GM12892 (cell line): ENCODE measurements at regions not wholly inside any gene's neighbourhood (a gene's known extent, or its start where the extent isn't known, plus 50 kb on each side); places are given as distances from the start of the nearest gene placed in this dataset.
A peak's percentile ranks its signal among the peaks of the same experiment; 100 is the strongest.
"Not testable (repeated sequence)": the region's sequence is repeated elsewhere in the genome, so short reads cannot be mapped to it uniquely, and the experiment has no call there.

Experiments used
- DNase-seq: peaks from one replicate; pipeline ENCODE4 v3.0.0; 2011; ENCODE audit not compliant: insufficient read length
- FAIRE-seq: peaks from 2 replicates; lab custom pipeline; 2011; peaks lifted over from hg19 to GRCh38; lab: Jason Lieb, UNC
- POLR2A ChIP-seq: IDR thresholded peaks from 2 replicates; pipeline ENCODE4 v1.6.1; 2011; ENCODE audit warnings: low read depth, low read length, control low read depth
- POLR2AphosphoS5 ChIP-seq: IDR thresholded peaks from 2 replicates; pipeline ENCODE4 v1.6.1; 2011; ENCODE audit warnings: low read depth, low read length, control low read depth
- TAF1 ChIP-seq: IDR thresholded peaks from 2 replicates; pipeline ENCODE4 v1.6.1; 2011; ENCODE audit warnings: low read depth, mild to moderate bottlenecking, control low read depth, low read length, borderline replicate concordance

DNA sequence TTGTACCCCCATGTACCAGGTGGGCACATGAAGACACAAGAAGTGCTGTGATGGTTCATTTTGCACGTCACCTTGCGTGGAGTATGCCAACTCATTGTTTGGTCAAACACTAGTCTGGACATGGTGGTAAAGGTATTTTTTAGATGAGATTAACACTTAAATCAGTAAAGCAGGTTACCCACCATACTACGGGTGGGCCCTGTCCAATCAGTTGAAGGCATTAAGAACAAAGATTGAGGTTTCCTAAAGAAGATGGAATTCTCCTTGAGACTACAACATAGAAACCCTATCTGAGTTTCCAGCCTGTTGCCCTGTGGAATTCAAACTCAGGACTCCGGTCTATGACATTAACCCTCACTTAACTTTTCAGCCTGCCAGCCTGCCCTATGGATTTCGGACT is 118.4 kb downstream of the RPLP1 start:
- FAIRE-seq (no peak), DNase-seq (no peak)
- TF ChIP-seq POLR2A (no peak), TAF1 (no peak), POLR2AphosphoS5 (no peak)

DNA sequence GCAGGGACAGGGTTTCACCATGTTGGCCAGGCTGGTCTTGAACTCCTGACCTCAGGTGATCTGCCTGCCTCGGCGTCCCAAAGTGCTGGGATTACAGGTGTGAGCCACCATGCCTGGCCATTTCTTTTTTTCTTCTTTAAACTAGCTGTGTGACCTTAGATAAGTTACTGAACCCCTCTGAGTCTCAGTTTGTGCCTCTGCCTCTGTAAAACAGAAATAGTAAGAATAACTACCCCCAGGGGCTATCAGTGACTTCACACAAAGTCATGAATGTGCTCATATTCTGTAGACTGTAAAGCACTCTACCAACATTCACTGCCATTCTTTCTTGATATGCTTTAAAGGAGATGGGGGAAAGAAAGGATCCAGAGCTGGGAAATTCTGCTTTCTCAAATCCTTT is 120.7 kb downstream of the RPLP1 start:
- not testable (repeated sequence) for FAIRE-seq, DNase-seq

GRCh38 chr15:69573815-69574475 is 121.3 kb downstream of the RPLP1 start:
- DNase-seq, result no peak
- TF ChIP-seq TAF1 (no peak), POLR2AphosphoS5 (no peak), POLR2A (no peak)
- peak; percentile 90 for FAIRE-seq

DNA sequence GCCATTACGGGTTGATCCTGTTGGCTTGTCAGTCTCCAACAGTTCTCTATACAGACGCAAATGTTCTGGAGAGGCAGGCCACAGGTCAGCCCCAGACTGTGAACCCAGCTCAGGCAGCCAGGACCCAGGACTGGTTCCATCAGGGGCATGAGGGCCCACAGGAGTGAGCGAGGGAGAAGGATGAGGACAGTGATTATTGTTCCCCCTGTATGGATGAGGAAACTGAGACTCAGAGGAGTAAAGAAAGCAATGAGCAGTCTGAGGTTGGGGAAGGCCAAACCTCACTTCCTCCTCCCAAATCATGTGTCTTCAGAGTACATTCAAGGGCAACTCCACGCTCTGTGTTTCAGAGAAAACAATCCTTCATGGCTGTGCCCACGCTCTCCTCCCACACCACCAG is 121.9 kb downstream of the RPLP1 start:
- FAIRE-seq (peak; percentile 78), DNase-seq (no peak)
- TF ChIP-seq POLR2A, result no peak
- no peak for TF ChIP-seq POLR2AphosphoS5
- no peak for TF ChIP-seq TAF1

GRCh38 chr15:69575387-69575786 is 122.8 kb downstream of the RPLP1 start:
- DNase-seq (no peak), FAIRE-seq (no peak)
- TF ChIP-seq POLR2A (no peak), TAF1 (no peak), POLR2AphosphoS5 (no peak)

- TF ChIP-seq POLR2AphosphoS5 (no peak), TAF1 (no peak), POLR2A (no peak)
- peak; percentile 84 for FAIRE-seq
- no peak for DNase-seq
Measured at GRCh38 chr15:69576035-69576526, 123.5 kb downstream of the RPLP1 start.

DNA sequence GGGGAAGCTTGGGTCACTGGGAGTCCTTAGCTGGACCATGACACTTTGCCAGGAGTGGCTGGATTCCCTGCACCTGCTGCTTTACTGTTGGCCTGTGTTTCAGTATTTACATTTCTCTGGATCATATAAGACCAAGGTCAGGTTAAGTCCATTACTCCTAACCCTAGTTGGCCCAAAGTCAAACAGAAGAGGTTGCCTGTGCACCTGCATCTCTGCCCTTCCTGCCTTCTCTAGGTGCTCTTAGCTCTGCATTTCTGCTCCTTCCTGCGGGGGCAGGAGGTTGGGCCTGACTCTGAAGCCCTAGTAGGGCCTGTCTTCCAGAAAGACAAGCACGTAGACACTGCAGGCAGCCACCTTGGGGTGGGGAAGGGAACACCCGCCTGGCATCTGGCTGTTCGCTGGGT is 124.3 kb downstream of the RPLP1 start:
- FAIRE-seq (no peak), DNase-seq (no peak)

DNA sequence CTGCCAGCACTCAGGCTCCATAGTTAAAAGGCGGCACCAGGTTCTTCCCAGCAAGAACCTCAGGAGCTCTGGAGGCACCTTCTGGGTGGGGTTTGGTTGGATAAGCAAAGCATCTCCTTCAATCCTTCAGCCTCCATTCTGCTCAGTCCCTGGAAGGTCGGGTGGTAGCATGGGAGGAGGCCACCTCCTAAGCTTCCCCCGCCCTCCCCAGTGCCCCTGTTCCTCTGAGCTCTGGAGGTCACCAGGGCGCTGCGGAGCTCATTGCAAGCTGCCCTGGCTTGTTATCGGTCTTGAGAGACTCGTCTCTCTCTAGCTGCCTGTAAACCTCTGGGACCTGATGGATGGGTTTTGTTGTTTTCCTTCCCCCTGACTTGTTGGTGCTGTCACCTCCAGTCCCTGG is 124.8 kb downstream of the RPLP1 start:
- FAIRE-seq (no peak), DNase-seq (no peak)
- no peak for TF ChIP-seq POLR2A
- TF ChIP-seq TAF1, result no peak
- no peak for TF ChIP-seq POLR2AphosphoS5

More for the DNA sequence above, 124.3 kb downstream of the RPLP1 start:
- TF ChIP-seq POLR2AphosphoS5 (no peak), TAF1 (no peak), POLR2A (no peak)

- TF ChIP-seq TAF1, result no peak
- TF ChIP-seq POLR2A, result no peak
- no peak for TF ChIP-seq POLR2AphosphoS5
- DNase-seq (no peak), FAIRE-seq (no peak)
Measured at GRCh38 chr15:69578252-69578651, 125.6 kb downstream of the RPLP1 start.

GRCh38 chr15:69578787-69579583 is 126.4 kb downstream of the RPLP1 start:
- no peak for FAIRE-seq

GRCh38 chr15:69579950-69580618 is 127.5 kb downstream of the RPLP1 start:
- FAIRE-seq (no peak), DNase-seq (no peak)
- TF ChIP-seq TAF1 (no peak), POLR2A (no peak), POLR2AphosphoS5 (no peak)

More at GRCh38 chr15:69578787-69579583, 126.4 kb downstream of the RPLP1 start:
- DNase-seq, result no peak
- TF ChIP-seq TAF1, result no peak

GRCh38 chr15:69583626-69584025 is 131.0 kb downstream of the RPLP1 start:
- FAIRE-seq, result no peak
- DNase-seq, result no peak
- no peak for TF ChIP-seq POLR2A
- TF ChIP-seq POLR2AphosphoS5, result no peak
- no peak for TF ChIP-seq TAF1
